Suprapubic skin (tissue), 4 donors: ENCODE measurements at regions not wholly inside any gene's neighbourhood (a gene's known extent, or its start where the extent isn't known, plus 50 kb on each side); places are given as distances from the start of the nearest gene placed in this dataset.

Source experiments
- CTCF ChIP-seq, 2 donors: fragments of 200-600 bp in 1 of 2; fragments of 450-650 bp in 1 of 2; sonication (generic) in 1 of 2; IDR thresholded peaks; one replicate each; pipeline ENCODE4 v1.5.1; 2016 to 2019; ENCODE audit warnings: antibody characterized with exemption in 2 of 2, mild to moderate bottlenecking in 1 of 2, moderate library complexity in 1 of 2
- EP300 ChIP-seq: sonication (generic); formaldehyde crosslinking; IDR thresholded peaks from one replicate; pipeline ENCODE4 v1.6.1; 2017; ENCODE audit warnings: antibody characterized with exemption
- POLR2A ChIP-seq, 2 donors: fragments of 450-650 bp; IDR thresholded peaks; one replicate each; pipeline ENCODE4 v1.6.1; 2017; ENCODE audit warnings: antibody characterized with exemption in 2 of 2, mild to moderate bottlenecking in 2 of 2, moderate library complexity in 2 of 2
- POLR2AphosphoS5 ChIP-seq, 3 donors: sonication (generic); formaldehyde crosslinking; IDR thresholded peaks; one replicate each; pipeline ENCODE4 v1.6.1; 2017; ENCODE audit warnings: antibody characterized with exemption in 3 of 3

GRCh38 chrX:125108921-125109320 lies 210.8 kb upstream of the TEX13C start:
- no peak for TF ChIP-seq CTCF (IDR thresholded peaks at IDR 0.05)
- no peak for TF ChIP-seq POLR2AphosphoS5 (IDR thresholded peaks at IDR 0.05)
- TF ChIP-seq EP300: no peak
- no peak for TF ChIP-seq POLR2A (IDR thresholded peaks at IDR 0.05)
